HG02798 (cell line): ENCODE measurements at regions not wholly inside any gene's neighbourhood (a gene's known extent, or its start where the extent isn't known, plus 50 kb on each side); places are given as distances from the start of the nearest gene placed in this dataset.

Experiments used
- ATAC-seq: cut with Tn5 transposase; IDR thresholded peaks from one replicate; pipeline ENCODE4 v1.9.1; 2021; ENCODE audit warnings: mild to moderate bottlenecking; ENCODE audit not compliant: unreplicated experiment, poor library complexity

- no peak for ATAC-seq
Observed at GRCh38 chr12:67792185-67792584, 143.6 kb downstream of the DYRK2 start.

DNA sequence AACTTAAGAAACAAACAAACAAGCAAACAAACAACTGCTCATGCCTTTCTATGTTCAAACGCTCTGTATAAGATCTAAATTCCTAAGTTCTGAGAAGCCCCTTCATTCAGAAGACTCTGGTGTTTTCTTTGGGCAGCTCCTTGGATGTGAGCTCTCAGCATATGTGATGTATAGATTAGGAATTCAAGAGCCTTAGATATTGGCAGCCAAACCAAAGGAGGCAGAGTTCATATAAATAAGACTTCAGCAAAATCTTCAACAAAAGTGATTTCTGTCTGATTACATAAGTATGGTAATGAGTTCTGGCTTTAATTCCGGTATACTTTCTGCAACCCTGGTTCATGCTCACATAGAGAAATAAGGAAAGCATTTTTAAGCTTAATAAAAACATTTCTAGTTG lies 145.6 kb downstream of the DYRK2 start:
- ATAC-seq = no peak

DNA sequence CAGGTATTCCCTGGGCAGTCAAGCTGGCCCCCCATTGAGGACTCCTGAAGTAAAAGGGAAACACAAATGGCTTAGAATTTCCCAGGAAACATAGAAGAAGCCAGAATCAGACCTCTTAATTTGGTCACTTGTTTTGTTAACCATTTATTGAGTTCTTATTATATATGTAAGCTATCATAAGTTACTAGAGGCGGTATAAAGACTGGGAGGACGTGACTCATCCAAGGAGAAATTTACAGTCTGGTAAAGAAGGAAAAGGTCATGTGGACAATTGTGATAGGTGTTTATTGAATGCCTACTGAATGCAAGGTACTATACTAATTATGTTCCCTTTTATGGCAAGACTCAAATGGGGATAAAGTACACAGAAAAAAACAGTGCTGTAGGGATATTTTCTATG lies 146.7 kb downstream of the DYRK2 start:
- no peak for ATAC-seq

- no peak for ATAC-seq
Observed at GRCh38 chr12:67797185-67797741, 148.7 kb downstream of the DYRK2 start.

DNA sequence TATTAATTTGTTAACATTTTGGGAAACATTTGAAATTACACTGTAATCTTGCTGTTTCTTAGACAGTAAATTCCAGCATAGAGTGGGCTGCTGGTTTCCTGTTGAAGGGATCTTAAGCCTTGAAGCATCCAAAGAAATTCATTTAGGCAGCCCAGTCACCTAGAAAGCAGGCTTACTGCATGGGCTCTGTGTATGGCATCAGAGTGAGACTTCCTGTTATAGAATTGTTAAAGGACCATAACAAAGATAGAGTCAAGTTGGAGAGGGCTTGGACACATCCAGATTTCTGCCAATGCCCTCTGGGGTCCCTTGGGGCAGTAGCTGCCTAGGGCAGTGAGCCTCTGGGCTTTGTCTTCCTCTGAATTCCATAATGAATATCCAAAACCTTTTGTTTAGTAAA lies 149.2 kb downstream of the DYRK2 start:
- ATAC-seq = no peak

- no peak for ATAC-seq
Observed at GRCh38 chr12:67798768-67799167, 150.2 kb downstream of the DYRK2 start.

DNA sequence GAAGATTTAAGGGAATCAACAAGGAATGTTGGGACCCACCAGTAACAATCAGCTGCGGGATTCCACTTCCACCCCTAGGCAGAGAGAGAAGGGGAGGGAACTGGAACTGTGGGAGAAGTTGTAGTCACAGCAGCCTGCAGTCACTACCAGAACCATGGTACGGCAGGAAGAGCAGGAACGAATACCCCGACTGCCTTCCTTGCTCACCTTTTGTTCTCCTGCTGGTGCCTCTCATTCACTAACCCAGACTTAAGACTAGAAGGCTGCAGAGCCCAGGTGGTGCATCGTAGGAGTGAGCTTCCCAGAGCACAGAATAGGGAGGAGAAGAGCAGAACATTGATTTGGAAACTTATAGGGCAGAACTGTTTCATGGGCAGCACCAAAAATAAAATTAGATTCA lies 154.2 kb downstream of the DYRK2 start:
- ATAC-seq = no peak

DNA sequence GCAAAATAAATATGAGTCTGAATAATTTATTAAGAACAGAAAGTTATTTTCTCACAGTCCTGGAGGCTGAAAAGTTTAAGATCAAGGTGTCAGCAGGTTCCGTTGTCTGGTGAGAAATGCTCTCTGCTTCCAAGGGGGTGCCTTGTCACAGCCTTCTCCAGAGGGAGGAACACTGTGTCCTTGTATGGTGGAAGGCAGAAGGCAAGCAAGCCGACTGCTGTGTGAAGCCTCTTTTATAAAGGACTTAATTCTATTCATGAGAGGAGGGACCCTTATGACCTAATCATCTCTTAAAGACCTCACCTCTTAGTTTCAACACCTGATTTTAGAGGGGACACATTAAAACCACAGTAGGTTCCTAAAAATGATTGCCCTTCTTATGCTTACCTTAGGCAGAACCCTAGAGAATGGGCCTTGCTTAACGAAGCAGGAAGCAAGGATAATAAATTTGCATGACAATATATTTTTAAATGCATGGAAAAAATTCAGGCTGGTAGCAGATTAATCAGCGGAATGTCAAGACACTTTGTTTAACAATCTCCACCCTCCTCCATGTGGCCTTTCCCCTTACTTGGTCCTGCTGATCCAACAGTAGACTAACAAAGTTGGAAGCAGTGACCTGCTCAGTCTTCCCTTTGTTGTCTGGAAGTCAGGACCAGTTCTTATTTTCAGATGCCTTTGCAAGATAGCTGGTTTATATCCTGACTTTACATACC lies 154.9 kb downstream of the DYRK2 start:
- no peak for ATAC-seq

DNA sequence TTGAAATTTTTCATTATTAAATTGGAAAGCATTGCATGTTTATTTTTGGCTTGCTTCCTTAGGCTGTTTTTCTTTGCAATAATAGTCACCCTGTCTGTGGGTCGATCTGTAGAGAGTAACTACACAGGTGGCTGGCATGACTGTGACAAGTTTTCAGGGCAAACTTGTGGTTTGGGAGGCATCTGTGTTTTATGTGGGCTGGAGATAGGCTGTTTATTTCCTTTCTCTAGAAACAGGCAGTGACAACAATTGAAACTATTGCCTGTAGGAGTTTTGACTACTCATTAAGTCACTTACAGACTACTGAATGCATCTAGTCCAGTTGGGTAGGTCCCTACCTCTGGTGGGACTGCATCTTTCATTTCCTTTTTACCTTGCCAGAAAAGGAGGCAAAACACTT lies 155.6 kb downstream of the DYRK2 start:
- ATAC-seq = peak; percentile 66

GRCh38 chr12:67807814-67808213 lies 159.3 kb downstream of the DYRK2 start:
- ATAC-seq = no peak

- ATAC-seq = no peak
Observed at GRCh38 chr12:67810166-67810565, 161.6 kb downstream of the DYRK2 start.

DNA sequence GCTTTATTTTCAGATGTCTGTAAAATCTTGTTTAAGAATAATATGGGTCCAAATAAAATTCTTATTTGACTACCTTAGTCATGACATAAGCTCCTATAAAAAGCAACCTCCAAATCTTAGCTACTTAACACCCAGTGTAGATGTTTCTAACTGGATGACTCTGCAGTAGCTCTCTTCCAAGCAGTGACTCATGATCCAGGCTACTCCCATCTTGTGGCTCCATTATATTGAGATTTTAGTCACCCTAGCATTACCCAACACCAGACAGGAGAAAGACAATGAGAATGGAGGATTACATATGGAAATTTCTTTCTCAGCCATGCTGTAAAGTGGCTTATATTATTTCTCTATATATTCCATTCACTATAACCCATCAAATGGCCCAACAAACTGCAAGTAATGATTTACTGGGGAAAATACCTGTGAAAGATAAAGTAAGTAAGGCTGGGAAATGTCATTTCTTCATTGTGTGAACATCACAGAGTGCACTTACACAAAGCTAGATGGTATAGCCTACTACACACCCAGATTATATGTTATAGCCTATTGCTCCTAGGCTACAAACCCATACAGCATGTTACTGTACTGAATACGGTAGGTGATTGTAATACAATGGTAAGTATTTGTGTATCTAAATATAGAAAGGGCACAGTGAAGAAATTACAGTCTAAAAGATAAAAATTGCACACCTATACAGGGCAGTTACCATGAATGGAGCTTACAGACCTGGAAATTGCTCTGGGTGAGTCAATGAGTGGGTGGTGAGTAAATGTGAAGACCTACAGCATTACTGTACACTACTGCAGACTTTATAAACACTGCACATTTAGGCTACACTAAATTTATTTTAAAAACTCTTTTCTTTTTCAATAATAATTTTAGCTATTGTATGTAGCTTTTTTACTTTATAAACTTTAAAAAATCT lies 163.2 kb downstream of the DYRK2 start:
- ATAC-seq = no peak

DNA sequence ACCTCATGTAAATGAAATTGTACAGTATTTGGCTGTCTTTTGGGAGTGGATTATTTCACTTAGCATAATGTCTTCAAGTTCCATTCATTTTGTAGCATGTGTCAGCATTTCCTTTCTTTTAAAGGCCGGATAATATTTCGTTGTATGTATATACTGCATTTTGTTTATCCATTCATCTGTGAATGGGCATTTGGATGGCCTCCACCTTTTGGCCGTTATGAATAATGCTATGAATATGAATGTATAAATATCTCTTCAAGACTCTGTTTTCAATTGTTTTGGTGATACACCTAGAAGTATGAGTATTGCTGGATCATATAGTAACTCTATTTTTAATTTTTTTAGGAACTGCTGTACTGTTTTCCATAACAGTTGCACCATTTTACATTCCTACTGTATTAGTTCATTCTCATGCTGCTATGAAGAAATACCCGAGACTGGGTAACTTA lies 164.9 kb downstream of the DYRK2 start:
- no peak for ATAC-seq

DNA sequence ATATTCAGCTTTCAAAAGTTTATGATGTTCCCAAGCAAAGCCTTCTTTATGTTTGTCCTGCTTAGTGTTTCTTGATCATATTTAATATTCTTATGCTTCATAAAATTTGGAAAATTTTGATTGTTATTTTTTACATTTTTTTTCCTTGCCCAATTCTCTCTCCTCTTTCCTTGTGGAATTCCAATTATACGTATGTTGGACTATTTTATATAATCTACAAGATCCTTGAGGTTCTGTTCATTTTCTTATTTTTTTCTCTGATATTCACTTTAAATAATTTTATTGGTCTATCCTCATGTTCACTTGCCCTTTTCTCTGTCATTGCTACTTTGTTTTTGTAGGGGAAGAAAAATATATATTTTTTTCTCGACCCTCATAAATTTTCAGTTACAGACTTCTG lies 167.7 kb downstream of the DYRK2 start:
- no peak for ATAC-seq

- no peak for ATAC-seq
Observed at GRCh38 chr12:67818459-67818903, 169.9 kb downstream of the DYRK2 start.

DNA sequence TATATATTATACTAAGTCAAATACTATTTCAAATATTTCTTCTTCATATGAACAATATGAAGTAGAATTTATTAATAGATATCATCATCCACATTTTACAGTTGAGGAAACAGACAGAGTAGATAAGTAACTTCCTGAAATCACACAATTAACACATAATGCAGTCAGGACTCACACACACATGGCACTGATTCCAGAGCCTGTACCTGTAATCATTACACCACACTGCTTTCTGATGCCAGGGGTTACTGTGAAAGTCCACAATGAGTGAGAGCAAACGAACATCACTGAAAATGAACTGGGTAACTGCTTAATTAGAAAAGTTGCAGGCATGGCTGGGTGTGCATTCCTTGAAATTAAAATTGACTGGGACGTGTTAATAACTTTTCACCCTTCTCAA lies 169.3 kb upstream of the IFNG-AS1 start:
- ATAC-seq = no peak

DNA sequence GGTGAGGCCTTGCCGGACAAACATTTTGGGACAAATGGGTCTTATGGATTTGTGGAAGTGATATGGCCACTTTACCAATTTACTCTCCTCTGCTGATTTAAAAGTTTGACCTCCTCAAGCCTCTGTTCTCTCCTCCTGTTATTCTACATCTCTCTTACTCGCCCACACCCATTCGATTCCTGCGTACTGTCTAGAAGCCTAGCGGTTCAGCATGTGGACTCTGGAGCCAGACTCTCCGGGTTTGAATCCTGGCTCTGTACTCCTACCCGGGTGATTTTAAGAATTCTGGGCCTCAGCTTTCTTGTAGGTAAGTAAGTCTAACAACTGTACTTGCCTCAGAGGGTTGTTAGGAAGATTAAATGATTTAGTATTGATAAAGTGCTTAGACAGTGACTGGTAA lies 168.6 kb upstream of the IFNG-AS1 start:
- no peak for ATAC-seq

DNA sequence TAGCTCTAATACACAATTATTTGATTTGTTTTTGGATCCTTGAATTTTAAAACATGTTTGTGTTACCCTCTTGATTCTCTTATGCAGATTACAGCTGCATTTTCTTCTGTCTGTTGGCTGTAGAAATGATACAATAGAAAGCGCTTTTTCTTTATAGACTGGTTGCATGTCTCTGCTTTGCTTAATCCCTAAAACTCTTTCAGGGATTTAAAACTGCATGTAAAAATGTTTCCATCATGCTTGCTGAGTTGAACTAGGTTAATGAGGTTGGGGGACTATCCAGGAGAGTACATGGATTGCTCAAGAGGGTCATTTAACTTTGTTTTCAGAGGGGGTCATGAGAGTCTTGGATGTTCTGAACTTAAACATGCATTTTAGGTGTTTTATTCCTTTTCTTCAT lies 166.4 kb upstream of the IFNG-AS1 start:
- no peak for ATAC-seq

GRCh38 chr12:67826148-67826547 lies 163.1 kb upstream of the IFNG-AS1 start:
- ATAC-seq = no peak

DNA sequence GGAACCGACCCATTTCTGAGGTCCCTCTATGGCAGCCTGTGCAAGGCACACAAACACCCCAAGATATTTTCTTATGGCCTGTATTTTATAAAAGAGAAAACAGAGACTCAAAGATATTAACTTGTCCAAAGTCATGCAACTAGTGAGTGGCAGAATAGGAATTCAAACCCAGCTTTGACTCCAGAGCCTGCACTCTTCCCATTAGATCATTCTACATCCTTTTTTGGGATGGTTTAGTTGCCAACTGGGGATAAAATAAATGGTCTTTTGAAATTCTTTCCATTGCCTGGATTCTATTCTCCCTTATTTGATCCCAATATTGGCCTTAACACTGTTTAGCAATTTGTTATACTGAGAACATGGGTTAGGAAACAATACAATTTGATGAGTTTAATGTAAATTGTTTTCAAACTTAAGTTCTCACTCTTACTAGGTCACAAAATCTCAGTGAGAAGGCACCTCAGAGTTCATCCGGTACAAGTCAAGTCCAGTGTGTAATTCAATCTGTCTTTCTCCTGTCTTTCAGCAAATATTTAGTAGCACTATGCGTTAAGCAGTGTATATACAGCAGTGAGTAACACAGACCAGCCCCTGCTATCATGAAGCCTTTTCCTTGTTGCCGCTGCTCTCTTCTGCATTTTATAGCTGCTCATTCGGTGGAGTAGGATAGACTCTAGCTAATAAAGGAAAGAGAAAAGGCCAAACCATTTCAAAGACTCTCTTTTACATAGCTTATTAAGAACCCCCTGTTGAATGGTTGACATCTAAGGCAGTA lies 162.1 kb upstream of the IFNG-AS1 start:
- ATAC-seq = no peak
